ENCODE measurements at regions not wholly inside any gene's neighbourhood (a gene's known extent, or its start where the extent isn't known, plus 50 kb on each side); places are given as distances from the start of the nearest gene placed in this dataset.

- H3K9me3 ChIP-seq, result no peaks in the 10 kb centered on the region
- no peaks in the 10 kb centered on the region for H3K4me1 ChIP-seq (replicated peaks)
- no peaks in the 10 kb centered on the region for H3K36me3 ChIP-seq
- 83% methylated on average over 16 of the region's 16 CpGs for WGBS
- TF ChIP-seq POLR2A (IDR thresholded peaks at IDR 0.05) (no peak), POLR2AphosphoS5 (IDR thresholded peaks at IDR 0.05) (no peak)
- TF ChIP-seq, protein P1, sequence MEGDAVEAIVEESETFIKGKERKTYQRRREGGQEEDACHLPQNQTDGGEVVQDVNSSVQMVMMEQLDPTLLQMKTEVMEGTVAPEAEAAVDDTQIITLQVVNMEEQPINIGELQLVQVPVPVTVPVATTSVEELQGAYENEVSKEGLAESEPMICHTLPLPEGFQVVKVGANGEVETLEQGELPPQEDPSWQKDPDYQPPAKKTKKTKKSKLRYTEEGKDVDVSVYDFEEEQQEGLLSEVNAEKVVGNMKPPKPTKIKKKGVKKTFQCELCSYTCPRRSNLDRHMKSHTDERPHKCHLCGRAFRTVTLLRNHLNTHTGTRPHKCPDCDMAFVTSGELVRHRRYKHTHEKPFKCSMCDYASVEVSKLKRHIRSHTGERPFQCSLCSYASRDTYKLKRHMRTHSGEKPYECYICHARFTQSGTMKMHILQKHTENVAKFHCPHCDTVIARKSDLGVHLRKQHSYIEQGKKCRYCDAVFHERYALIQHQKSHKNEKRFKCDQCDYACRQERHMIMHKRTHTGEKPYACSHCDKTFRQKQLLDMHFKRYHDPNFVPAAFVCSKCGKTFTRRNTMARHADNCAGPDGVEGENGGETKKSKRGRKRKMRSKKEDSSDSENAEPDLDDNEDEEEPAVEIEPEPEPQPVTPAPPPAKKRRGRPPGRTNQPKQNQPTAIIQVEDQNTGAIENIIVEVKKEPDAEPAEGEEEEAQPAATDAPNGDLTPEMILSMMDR (IDR thresholded peaks at IDR 0.05), result no peak
- no peak for DNase-seq (ENCODE audit: low spot score)
- peaks cover 9% of the 10 kb centered on the region for H3K27me3 ChIP-seq (replicated peaks; ENCODE audit: insufficient read depth)
- intact Hi-C loops (cut with DNase I), result no loop called here
- H3K4me3 ChIP-seq, result no peak overlapping the region
- H3K27ac ChIP-seq, result no peak overlapping the region
These were observed 144.1 kb downstream of the RBFOX3 start for GRCh38 chr17:79466562-79467350.

DNA sequence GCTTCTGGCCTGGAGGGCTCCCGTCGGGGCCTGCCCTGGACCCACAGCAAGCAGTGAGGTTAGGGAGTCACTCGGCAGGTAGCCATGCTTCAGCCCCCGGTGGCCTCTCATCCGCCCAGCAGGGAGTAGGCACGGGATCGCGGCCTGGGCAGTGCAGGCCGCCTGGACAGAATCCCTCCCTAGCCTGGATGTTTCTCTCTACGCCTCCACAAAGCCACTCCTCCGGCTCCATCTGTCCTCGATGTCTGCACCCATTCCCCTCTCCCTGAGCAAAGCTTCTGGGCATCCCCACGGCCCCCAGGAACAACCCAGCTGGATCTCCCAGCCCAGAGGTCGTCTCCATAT, 145.2 kb downstream of the RBFOX3 start:
- Histone ChIP-seq H3K27ac (no peak overlapping the region), H3K9me3 (no peaks in the 10 kb centered on the region), H3K4me3 (no peak overlapping the region), H3K36me3 (no peaks in the 10 kb centered on the region), H3K27me3 (replicated peaks; ENCODE audit: insufficient read depth) (peaks cover 9% of the 10 kb centered on the region), H3K4me1 (replicated peaks) (no peaks in the 10 kb centered on the region)
- DNase-seq (ENCODE audit: low spot score), result no peak
- no peak for TF ChIP-seq POLR2A (IDR thresholded peaks at IDR 0.05)
- TF ChIP-seq, protein P1 (IDR thresholded peaks at IDR 0.05), result no peak
- TF ChIP-seq POLR2AphosphoS5 (IDR thresholded peaks at IDR 0.05), result no peak
- 72% methylated on average over 14 of the region's 14 CpGs for WGBS
- intact Hi-C loops (cut with DNase I), result no loop called here

DNA sequence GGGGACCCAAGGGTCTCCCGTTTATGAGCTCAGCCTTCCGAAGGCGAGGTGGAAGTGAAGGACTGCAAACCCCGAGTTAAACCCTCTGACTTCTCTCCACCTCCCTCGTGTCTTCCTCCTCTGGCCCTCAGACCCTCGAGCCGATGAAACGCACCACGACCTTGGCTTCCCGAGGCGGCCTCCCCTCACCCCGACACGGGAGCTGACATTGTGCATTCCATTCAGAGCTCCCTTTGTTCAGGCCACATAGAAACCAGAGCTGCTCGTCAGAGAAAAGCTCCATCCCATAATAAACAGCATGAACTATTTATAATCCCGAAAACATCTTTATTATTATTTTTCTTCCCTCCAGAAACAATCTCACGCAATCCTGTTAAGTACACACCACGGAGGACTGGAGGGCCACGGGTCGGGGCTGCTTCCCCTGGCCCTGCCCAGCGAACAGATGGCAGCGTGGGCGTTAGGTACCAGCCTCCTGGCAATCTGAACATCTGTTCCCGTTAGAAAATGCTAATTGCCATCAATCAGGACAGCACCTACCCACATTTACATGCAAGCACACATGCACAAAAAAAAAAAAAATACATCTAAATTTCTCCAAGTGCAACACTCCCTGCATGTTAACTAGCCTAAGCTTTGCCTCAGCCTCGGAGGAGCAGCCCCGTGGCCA, 145.7 kb downstream of the RBFOX3 start:
- no peaks in the 10 kb centered on the region for H3K4me1 ChIP-seq (replicated peaks)
- H3K27me3 ChIP-seq (replicated peaks; ENCODE audit: insufficient read depth), result peaks cover 9% of the 10 kb centered on the region
- H3K27ac ChIP-seq, result no peak overlapping the region
- no peak overlapping the region for H3K4me3 ChIP-seq
- no peaks in the 10 kb centered on the region for H3K36me3 ChIP-seq
- 51% methylated on average over 25 of the region's 25 CpGs for WGBS
- TF ChIP-seq POLR2A (IDR thresholded peaks at IDR 0.05), result no peak
- no peak for TF ChIP-seq POLR2AphosphoS5 (IDR thresholded peaks at IDR 0.05)
- TF ChIP-seq, protein P1 (IDR thresholded peaks at IDR 0.05), result no peak
- intact Hi-C loops (cut with DNase I), result no loop called here
- no peaks in the 10 kb centered on the region for H3K9me3 ChIP-seq
- DNase-seq (ENCODE audit: low spot score), result no peak

- WGBS, result 55% methylated on average over 28 of the region's 28 CpGs
- Histone ChIP-seq H3K36me3 (no peaks in the 10 kb centered on the region), H3K27ac (no peak overlapping the region), H3K4me3 (no peak overlapping the region), H3K4me1 (replicated peaks) (no peaks in the 10 kb centered on the region), H3K9me3 (no peaks in the 10 kb centered on the region), H3K27me3 (replicated peaks; ENCODE audit: insufficient read depth) (peaks cover 9% of the 10 kb centered on the region)
- DNase-seq (ENCODE audit: low spot score), result no peak
- intact Hi-C loops (cut with DNase I), result no loop called here
- TF ChIP-seq POLR2AphosphoS5 (IDR thresholded peaks at IDR 0.05) (no peak), POLR2A (IDR thresholded peaks at IDR 0.05) (no peak)
- TF ChIP-seq, protein P1 (IDR thresholded peaks at IDR 0.05), result no peak
These were observed 146.4 kb downstream of the RBFOX3 start for GRCh38 chr17:79464318-79465010.

Measured in prostate gland (tissue), 2 donors.